ENCODE measurements at regions not wholly inside any gene's neighbourhood (a gene's known extent, or its start where the extent isn't known, plus 50 kb on each side); places are given as distances from the start of the nearest gene placed in this dataset.

- TF ChIP-seq, protein P1, sequence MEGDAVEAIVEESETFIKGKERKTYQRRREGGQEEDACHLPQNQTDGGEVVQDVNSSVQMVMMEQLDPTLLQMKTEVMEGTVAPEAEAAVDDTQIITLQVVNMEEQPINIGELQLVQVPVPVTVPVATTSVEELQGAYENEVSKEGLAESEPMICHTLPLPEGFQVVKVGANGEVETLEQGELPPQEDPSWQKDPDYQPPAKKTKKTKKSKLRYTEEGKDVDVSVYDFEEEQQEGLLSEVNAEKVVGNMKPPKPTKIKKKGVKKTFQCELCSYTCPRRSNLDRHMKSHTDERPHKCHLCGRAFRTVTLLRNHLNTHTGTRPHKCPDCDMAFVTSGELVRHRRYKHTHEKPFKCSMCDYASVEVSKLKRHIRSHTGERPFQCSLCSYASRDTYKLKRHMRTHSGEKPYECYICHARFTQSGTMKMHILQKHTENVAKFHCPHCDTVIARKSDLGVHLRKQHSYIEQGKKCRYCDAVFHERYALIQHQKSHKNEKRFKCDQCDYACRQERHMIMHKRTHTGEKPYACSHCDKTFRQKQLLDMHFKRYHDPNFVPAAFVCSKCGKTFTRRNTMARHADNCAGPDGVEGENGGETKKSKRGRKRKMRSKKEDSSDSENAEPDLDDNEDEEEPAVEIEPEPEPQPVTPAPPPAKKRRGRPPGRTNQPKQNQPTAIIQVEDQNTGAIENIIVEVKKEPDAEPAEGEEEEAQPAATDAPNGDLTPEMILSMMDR (IDR thresholded peaks at IDR 0.05) = no peak
- no peak for TF ChIP-seq EZH2 (IDR thresholded peaks at IDR 0.05; ENCODE audit: borderline replicate concordance, insufficient read depth, low read depth, low read length, poor library complexity, severe bottlenecking)
Measured at GRCh38 chr7:17234030-17234397, 64.4 kb upstream of the AHR start.

All from B cell (primary cell).